ENCODE measurements at regions not wholly inside any gene's neighbourhood (a gene's known extent, or its start where the extent isn't known, plus 50 kb on each side); places are given as distances from the start of the nearest gene placed in this dataset.
"Not testable (repeated sequence)": the region's sequence is repeated elsewhere in the genome, so short reads cannot be mapped to it uniquely, and the experiment has no call there.

DNA sequence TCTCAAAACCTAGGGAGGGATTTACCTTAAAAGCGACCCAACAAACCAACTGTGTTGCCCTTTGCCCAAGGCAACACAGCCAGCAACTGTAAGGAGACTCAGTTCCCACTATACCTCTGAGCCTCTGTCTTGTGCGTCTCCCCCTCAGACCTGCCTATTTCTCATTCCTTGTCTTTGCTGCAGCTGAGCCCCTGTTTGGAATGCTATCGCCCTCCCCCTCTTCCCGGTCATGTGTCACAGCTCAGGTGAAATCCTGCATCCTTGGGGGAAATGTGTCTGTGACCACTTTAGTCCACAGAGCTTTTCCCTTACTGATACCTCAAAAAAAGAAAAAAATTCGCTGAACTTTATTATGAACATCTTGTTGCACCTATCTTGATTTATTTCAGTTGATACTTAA, 52.0 kb upstream of the LRIG1 start:
- Histone ChIP-seq H3K27ac (no peak overlapping the region), H3K27me3 (no peaks in the 10 kb centered on the region), H3K36me3 (no peaks in the 10 kb centered on the region), H3K9me3 (no peaks in the 10 kb centered on the region), H3K4me3 (no peak overlapping the region), H3K4me1 (no peaks in the 10 kb centered on the region)
- DNase-seq (ENCODE audit: low spot score), result no peak
- TF ChIP-seq, protein P1, sequence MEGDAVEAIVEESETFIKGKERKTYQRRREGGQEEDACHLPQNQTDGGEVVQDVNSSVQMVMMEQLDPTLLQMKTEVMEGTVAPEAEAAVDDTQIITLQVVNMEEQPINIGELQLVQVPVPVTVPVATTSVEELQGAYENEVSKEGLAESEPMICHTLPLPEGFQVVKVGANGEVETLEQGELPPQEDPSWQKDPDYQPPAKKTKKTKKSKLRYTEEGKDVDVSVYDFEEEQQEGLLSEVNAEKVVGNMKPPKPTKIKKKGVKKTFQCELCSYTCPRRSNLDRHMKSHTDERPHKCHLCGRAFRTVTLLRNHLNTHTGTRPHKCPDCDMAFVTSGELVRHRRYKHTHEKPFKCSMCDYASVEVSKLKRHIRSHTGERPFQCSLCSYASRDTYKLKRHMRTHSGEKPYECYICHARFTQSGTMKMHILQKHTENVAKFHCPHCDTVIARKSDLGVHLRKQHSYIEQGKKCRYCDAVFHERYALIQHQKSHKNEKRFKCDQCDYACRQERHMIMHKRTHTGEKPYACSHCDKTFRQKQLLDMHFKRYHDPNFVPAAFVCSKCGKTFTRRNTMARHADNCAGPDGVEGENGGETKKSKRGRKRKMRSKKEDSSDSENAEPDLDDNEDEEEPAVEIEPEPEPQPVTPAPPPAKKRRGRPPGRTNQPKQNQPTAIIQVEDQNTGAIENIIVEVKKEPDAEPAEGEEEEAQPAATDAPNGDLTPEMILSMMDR (IDR thresholded peaks at IDR 0.05), result no peak

DNA sequence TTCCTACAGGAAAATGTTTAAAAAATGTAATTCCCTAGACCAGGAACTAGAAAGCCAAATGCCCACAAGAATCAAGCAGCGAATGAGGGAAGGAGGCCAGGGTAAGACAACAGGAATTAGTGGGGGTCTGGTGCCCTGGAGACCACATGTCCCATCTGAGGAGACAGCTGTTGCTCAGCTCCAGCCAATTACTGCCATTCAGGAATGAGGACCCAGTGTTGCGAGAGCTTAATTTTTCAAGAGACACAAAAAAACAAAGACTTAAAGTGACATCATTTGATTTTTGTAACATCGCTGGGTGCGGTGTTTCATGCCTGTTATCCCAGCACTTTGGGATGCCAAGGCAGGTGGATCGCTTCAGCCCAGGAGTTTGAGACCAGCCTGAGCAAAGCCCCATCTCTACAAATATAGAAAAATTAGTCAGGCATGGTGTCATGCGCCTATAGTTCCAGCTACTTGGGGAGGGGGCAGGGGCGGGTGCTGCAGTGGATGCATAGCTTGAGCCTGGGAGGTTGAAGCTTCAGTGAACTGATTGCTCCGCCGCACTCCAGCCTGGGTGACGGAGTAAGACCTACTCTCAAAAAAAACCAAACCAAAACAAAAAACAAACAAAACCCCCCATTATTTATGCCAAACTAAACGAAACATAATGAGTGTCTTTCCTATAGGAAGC, 52.8 kb upstream of the LRIG1 start:
- no peaks in the 10 kb centered on the region for H3K36me3 ChIP-seq
- H3K27ac ChIP-seq, result no peak overlapping the region
- TF ChIP-seq, protein P1 (IDR thresholded peaks at IDR 0.05), result no peak
- no peaks in the 10 kb centered on the region for H3K27me3 ChIP-seq
- H3K4me3 ChIP-seq, result no peak overlapping the region
- no peaks in the 10 kb centered on the region for H3K9me3 ChIP-seq
- no peaks in the 10 kb centered on the region for H3K4me1 ChIP-seq
- no peak for DNase-seq (ENCODE audit: low spot score)

DNA sequence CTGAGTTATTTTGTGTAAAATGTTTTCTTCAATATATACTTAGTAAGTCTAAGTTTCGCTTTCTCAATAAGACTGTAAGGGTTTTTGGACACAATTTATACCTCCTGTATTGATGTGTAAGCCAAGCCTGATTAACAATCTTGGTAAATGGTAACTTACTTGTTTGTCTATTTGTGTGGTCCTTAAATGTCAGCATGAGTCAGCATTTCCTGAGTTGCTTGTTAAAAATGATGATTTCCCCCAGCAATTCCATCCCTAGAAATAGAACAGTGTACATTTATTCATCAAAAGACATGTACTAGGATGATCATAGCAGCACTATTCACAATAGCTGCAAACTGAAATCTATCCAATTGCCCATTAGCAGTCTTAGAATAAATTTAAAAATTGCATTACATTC, 53.4 kb upstream of the LRIG1 start:
- Histone ChIP-seq H3K27ac (no peak overlapping the region), H3K4me3 (no peak overlapping the region), H3K27me3 (no peaks in the 10 kb centered on the region), H3K36me3 (no peaks in the 10 kb centered on the region), H3K9me3 (no peaks in the 10 kb centered on the region), H3K4me1 (no peaks in the 10 kb centered on the region)
- no peak for DNase-seq (ENCODE audit: low spot score)
- TF ChIP-seq, protein P1 (IDR thresholded peaks at IDR 0.05), result no peak

DNA sequence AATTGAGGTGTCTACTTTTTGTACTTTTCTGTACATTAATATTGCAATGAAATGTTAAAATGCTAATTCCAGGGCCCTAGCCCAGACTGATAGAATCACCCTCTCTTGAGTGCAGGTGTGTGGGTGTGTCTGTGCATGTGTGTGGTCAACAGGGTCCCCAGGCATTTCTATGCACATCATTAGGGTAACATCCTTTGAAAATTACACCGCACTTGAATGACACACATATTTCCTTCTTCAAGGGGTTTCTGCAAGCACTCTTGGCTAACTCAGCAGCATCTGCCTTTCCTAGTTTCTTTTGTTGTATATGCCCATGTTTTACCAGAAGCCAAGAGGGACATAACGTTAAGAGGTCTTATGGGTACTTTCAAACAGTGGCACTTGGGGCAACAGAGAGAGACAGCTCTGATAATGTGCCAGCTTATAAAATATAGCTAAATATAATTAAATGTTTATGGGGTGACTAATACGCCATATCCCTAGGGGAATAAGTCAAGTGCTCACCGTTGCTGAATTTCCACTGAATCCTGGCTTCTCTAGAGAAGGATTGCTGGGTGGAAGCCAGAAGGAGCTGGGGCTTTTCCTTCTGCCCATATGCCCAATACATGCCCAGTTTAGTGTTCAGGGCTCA, 54.5 kb upstream of the LRIG1 start:
- Histone ChIP-seq H3K4me1 (no peaks in the 10 kb centered on the region), H3K4me3 (no peak overlapping the region), H3K27ac (no peak overlapping the region), H3K9me3 (no peaks in the 10 kb centered on the region), H3K36me3 (no peaks in the 10 kb centered on the region), H3K27me3 (no peaks in the 10 kb centered on the region)
- TF ChIP-seq, protein P1 (IDR thresholded peaks at IDR 0.05), result no peak
- DNase-seq (ENCODE audit: low spot score), result no peak

GRCh38 chr3:66557170-66557569, 56.3 kb upstream of the LRIG1 start:
- Histone ChIP-seq H3K27me3 (no peaks in the 10 kb centered on the region), H3K4me3 (no peak overlapping the region), H3K36me3 (no peaks in the 10 kb centered on the region), H3K27ac (no peak overlapping the region), H3K4me1 (no peaks in the 10 kb centered on the region), H3K9me3 (no peaks in the 10 kb centered on the region)
- no peak for DNase-seq (ENCODE audit: low spot score)
- TF ChIP-seq, protein P1 (IDR thresholded peaks at IDR 0.05), result no peak

DNA sequence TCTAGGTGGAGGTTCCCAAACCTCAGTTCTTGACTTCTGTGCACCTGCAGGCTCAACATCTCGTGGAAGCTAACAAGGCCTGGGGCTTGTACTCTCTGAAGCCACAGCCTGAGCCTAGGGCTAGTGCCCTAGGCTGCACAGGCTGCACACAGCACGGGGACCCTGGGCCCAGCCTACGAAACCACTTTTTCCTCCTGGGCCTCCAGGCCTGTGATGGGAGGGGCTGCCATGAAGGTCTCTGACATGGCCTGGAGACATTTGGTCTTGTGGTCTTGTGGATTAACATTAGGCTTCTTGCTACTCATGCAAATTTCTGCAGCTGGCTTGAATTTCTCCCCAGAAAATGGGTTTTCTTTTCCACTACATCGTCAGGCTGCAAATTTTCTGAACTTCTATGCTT, 59.1 kb upstream of the LRIG1 start:
- not testable (repeated sequence) for H3K4me3 ChIP-seq; DNase-seq (ENCODE audit: low spot score); H3K36me3 ChIP-seq; H3K4me1 ChIP-seq; H3K9me3 ChIP-seq; H3K27ac ChIP-seq; H3K27me3 ChIP-seq
